GM12892 (cell line): ENCODE measurements at regions not wholly inside any gene's neighbourhood (a gene's known extent, or its start where the extent isn't known, plus 50 kb on each side); places are given as distances from the start of the nearest gene placed in this dataset.
A peak's percentile ranks its signal among the peaks of the same experiment; 100 is the strongest.

Source experiments
- DNase-seq: peaks from one replicate; pipeline ENCODE4 v3.0.0; 2011; ENCODE audit not compliant: insufficient read length
- FAIRE-seq: peaks from 2 replicates; lab custom pipeline; 2011; peaks lifted over from hg19 to GRCh38; lab: Jason Lieb, UNC
- POLR2A ChIP-seq: IDR thresholded peaks from 2 replicates; pipeline ENCODE4 v1.6.1; 2011; ENCODE audit warnings: low read depth, low read length, control low read depth
- POLR2AphosphoS5 ChIP-seq: IDR thresholded peaks from 2 replicates; pipeline ENCODE4 v1.6.1; 2011; ENCODE audit warnings: low read depth, low read length, control low read depth
- TAF1 ChIP-seq: IDR thresholded peaks from 2 replicates; pipeline ENCODE4 v1.6.1; 2011; ENCODE audit warnings: low read depth, mild to moderate bottlenecking, control low read depth, low read length, borderline replicate concordance

DNA sequence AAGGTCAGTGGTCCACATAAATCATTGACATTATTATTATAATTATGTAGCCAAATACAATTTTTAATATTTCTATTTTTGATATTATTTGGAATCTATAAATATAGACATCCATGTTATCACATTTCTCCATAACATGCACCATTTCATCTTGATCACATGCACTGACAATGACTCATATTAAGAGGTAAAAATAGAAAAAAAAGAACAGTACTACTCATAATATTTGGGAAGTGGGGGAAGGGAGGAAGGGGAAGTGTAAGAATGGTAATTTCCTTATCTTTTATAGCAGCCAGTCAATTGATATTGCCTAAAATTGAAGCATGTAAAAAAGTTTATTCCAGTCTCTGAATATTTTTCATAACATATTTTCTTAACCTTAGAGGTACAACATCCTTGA lies 72.3 kb downstream of the ADM start:
- no peak for FAIRE-seq
- DNase-seq: no peak
- TF ChIP-seq POLR2A: no peak
- TF ChIP-seq POLR2AphosphoS5: no peak
- TF ChIP-seq TAF1: no peak

DNA sequence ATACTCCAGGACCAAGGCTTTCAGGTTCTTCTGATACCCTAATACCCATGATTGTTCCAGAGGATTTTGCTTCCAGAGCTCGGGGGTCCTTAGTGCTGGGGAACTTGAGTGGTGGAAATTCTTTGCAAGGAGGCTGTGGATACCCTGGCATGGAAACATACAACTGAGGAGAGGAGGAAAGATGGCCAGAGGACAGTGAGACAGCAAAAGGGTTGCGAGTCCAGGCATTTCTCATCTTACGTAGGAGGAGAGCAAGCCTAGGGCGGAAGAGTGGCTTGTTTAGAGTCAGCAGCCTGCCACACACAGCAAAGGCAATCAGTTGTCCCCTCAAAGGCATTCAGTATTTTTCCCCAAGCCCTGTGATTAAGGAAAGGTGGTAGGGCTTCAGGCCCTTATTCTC lies 73.5 kb downstream of the ADM start:
- no peak for DNase-seq
- TF ChIP-seq POLR2AphosphoS5 (no peak), TAF1 (no peak), POLR2A (no peak)
- no peak for FAIRE-seq

DNA sequence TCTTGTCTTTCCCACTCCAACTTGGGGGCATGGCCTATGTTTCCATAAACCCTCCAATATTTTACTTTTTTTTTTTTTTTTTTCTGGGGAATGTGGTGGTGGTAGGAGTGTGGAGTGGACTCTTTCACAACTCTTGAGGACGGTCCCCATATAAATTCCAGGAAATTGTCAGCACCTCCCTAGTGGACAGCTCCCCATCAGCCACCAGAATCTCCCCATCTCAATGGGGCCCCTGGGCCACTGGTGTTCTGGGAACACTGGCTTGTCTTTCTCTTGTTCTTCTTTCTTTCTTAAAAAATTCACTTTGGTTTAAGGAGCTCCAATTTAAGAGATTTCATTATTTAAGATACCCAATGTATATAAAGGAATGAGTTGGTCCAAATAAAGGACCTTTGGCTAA lies 74.1 kb downstream of the ADM start:
- DNase-seq: no peak
- FAIRE-seq: no peak
- TF ChIP-seq TAF1 (no peak), POLR2AphosphoS5 (no peak), POLR2A (no peak)

DNA sequence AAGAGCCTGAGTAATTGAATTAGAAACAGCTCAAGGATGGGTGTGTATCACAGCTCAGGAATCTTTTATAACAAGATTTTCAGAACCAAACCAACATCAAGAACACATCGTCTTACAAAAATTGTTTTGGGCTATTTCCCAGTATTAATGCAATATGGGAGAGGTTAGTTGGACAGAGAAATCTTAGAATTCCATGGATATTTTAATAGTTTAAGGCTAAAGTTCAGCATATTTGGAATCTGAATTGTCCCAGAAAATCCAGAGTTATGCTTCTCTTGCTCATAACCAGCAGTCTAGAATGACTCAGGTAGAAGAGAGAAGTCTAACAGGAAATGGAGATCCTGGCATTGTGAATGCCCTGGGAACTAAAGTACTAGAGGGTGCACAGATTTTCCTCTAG lies 74.6 kb downstream of the ADM start:
- DNase-seq (no peak), FAIRE-seq (no peak)
- no peak for TF ChIP-seq POLR2A
- TF ChIP-seq POLR2AphosphoS5: no peak
- TF ChIP-seq TAF1: no peak

DNA sequence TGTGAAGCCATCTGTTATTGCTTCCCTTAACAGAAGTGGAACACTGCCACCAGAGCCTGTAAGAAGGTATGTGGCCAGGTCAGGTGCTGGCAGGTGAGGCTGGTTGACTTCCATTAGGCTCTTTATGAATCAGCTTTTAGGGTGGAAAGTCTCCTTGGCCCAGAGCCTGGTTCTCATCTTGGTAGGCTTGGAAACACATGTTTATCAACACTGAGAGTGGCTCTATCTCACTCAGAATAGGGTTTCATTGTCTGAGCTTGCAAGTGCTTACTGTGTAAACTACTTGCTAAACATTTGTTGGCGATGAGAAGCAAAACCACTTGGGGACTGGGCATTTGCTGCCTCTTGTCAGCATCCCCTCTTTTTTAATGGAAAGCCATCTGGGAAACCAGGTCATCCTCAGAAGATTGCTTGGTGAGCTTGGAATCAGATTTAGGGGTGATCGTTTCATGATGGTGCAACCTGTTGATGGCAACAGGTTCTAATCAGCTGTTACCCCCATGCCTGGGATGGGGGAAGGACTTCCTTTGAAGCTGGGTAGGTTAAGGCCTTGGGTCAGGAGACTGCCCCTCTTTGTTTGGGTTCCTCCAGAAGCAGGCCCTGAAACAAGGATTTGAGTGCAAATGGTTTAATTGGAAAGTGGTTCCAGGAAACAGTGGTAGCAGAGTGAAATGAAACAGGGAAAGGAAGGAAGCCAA lies 75.0 kb upstream of the AMPD3 start:
- no peak for FAIRE-seq

DNA sequence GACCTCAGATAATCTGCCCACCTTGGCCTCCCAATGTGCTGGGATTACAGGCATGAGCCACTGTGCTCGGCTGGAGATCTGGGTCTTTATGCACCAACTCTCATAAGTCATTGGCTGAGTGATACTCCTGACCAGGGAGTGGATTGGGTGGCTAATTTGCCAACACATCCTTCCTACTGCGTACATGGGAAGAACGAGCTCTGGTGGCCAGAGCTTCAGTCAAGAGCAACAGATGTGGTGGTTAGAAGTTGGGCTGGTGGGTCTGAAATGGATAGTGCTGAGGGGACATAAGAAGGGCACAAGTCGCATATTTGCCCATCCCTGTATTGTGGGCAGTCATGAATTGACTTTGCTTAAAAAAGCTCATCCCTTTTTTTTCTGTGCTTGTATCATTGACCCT lies 74.1 kb upstream of the AMPD3 start:
- no peak for DNase-seq
- FAIRE-seq: no peak
- no peak for TF ChIP-seq POLR2A
- no peak for TF ChIP-seq TAF1
- no peak for TF ChIP-seq POLR2AphosphoS5

More for the DNA sequence above, 75.0 kb upstream of the AMPD3 start:
- DNase-seq: no peak
- TF ChIP-seq TAF1: no peak
- no peak for TF ChIP-seq POLR2A
- no peak for TF ChIP-seq POLR2AphosphoS5

DNA sequence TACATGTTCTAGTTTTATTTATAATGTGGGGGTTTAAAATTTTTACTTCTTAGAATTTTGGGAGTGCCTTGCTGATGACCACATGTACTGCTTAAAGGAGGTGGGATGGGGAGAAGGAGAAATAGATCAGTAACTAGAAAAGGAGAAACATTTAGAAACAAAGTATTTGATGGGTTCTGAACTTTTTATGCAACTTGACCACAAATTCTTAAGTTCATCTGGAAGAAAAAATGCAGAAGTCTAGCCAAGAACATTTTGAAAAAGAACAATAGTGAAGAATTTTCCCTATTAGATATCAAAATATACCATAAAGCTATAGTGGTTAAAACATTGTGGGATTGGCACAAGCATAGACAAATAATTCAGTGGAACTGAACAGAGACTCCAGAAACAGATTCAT lies 73.3 kb upstream of the AMPD3 start:
- TF ChIP-seq POLR2AphosphoS5: no peak
- TF ChIP-seq POLR2A: no peak
- TF ChIP-seq TAF1: no peak
- FAIRE-seq (no peak), DNase-seq (no peak)

DNA sequence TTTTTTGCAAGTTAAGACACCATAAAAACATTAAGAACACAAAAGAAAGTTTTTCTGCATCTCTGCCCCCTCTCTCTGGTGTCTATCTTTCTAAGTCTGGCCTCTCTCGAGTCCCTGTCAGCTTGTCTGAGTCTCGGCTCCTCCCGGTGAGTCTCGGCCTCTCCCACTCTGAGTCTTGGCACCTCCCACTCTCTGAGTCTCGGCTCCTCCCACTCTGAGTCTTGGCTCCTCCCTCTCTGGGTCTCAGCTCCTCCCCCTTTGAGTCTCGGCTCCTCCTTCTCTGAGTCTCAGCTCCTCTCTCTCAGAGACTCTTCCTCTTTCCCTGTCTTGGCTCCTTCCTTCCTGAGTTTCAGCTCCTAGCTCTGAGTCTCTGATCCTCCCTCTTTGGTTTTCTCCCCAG lies 72.5 kb upstream of the AMPD3 start:
- FAIRE-seq: no peak
- TF ChIP-seq POLR2AphosphoS5 (no peak), TAF1 (no peak), POLR2A (no peak)
- DNase-seq: no peak

DNA sequence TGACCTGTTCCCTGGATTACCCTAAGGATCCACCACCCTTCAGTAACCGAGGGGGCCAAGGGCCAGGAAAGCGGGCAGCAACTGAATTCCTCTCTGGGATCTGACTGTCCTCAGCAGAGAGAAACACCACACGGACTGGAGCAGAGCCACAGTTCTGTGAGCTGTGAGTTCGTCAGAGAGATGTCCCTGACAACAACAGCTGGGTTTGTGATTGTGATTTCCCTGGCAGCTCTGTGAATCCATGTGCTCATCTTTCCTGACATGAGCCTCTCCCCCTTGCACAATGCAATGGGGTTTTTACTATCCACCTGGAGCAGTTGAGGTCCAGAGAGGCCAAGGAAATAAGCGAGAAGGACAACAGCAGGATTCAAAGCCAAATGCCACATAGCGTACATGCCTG lies 69.4 kb upstream of the AMPD3 start:
- FAIRE-seq (peak; percentile 14), DNase-seq (no peak)
- TF ChIP-seq POLR2AphosphoS5 (no peak), TAF1 (no peak), POLR2A (no peak)

DNA sequence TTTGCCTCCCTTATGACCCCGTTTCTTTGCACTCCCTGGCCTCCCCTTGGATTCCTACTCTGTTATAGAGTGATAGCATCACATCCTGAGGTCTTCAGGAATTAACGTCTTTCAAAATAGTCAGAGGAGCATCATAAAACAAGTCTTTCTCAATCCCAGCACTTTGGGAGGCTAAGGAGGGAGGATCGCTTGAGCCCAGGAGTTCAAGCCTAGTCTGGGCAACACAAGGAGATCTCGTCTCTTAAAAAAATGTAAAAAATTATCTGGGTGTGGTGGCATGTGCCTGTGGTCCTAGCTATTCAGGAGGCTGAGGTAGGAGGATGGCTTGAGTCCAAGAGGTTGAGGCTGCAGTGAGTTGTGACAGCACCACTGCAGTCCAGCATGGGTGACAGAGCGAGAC lies 68.7 kb upstream of the AMPD3 start:
- DNase-seq (no peak), FAIRE-seq (no peak)
- TF ChIP-seq POLR2A (no peak), TAF1 (no peak), POLR2AphosphoS5 (no peak)

DNA sequence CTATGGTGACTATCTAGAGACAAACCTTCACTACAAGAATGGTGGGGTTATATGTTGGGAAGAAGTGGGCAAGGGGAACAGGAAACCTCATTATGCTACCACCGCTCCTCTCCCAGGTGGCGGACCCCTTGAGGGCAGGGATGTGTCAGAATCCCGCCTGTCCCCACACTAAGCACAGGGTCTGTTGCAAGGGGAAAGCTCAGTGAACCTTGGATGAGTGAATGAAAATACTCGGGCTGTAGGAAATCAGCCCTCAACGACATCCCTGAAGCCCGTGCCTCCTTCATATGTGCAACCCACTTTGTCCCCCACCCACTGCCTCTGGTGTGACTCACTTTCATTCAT lies 68.2 kb upstream of the AMPD3 start:
- DNase-seq (no peak), FAIRE-seq (no peak)
- TF ChIP-seq TAF1 (no peak), POLR2AphosphoS5 (no peak), POLR2A (no peak)
